ENCODE measurements at regions not wholly inside any gene's neighbourhood (a gene's known extent, or its start where the extent isn't known, plus 50 kb on each side); places are given as distances from the start of the nearest gene placed in this dataset.

GRCh38 chr6:139496654-139497344, 122.4 kb upstream of the CITED2 start:
- intact Hi-C loops (cut with DNase I), result no loop called here
- Histone ChIP-seq H3K4me1 (replicated peaks in 1 of 2) (no peaks in the 10 kb centered on the region), H3K4me3 (no peak overlapping the region), H3K27ac (no peak overlapping the region), H3K36me3 (replicated peaks in 1 of 2) (no peaks in the 10 kb centered on the region), H3K9me3 (replicated peaks in 1 of 3) (no peaks in the 10 kb centered on the region), H3K27me3 (no peaks in the 10 kb centered on the region)
- no peak for DNase-seq
- TF ChIP-seq POLR2A (IDR thresholded peaks at IDR 0.05) (no peak), CTCF (IDR thresholded peaks at IDR 0.05) (no peak)
- 79 to 89% (median 87%) methylated on average over 3 of the region's 3 CpGs for WGBS, 4 donors

- WGBS, 4 donors, result 88 to 95% (median 93%) methylated on average over 9 of the region's 9 CpGs
- TF ChIP-seq POLR2A (IDR thresholded peaks at IDR 0.05) (no peak), CTCF (IDR thresholded peaks at IDR 0.05) (no peak)
- intact Hi-C loops (cut with DNase I), result no loop called here
- Histone ChIP-seq H3K27me3 (no peaks in the 10 kb centered on the region), H3K9me3 (replicated peaks in 1 of 3) (no peaks in the 10 kb centered on the region), H3K4me3 (no peak overlapping the region), H3K27ac (no peak overlapping the region), H3K36me3 (replicated peaks in 1 of 2) (no peaks in the 10 kb centered on the region), H3K4me1 (replicated peaks in 1 of 2) (no peaks in the 10 kb centered on the region)
- no peak for DNase-seq
Measured at GRCh38 chr6:139494376-139494990, 120.0 kb upstream of the CITED2 start.

- intact Hi-C loops (cut with DNase I), result no loop called here
- no peak overlapping the region for H3K4me3 ChIP-seq
- no peaks in the 10 kb centered on the region for H3K36me3 ChIP-seq (replicated peaks in 1 of 2)
- no peak overlapping the region for H3K27ac ChIP-seq
- H3K4me1 ChIP-seq (replicated peaks in 1 of 2), result peaks cover 0 to 5% of the 10 kb centered on the region in 2 donors
- WGBS, 4 donors, result 43 to 72% (median 60%) methylated on average over 4 of the region's 4 CpGs
- DNase-seq, result peak in 2 of 7 donors; percentile 17 to 28
- TF ChIP-seq CTCF (IDR thresholded peaks at IDR 0.05), result no peak
- no peak for TF ChIP-seq POLR2A (IDR thresholded peaks at IDR 0.05)
- H3K9me3 ChIP-seq (replicated peaks in 1 of 3), result no peaks in the 10 kb centered on the region
- H3K27me3 ChIP-seq, result no peaks in the 10 kb centered on the region
Measured at GRCh38 chr6:139490482-139490881, 116.0 kb upstream of the CITED2 start.

- intact Hi-C loops (cut with DNase I), result no loop called here
- Histone ChIP-seq H3K4me3 (no peak overlapping the region), H3K27ac (no peak overlapping the region), H3K9me3 (replicated peaks in 1 of 3) (no peaks in the 10 kb centered on the region), H3K36me3 (replicated peaks in 1 of 2) (no peaks in the 10 kb centered on the region), H3K27me3 (no peaks in the 10 kb centered on the region), H3K4me1 (replicated peaks in 1 of 2) (peaks cover 0 to 5% of the 10 kb centered on the region in 2 donors)
- no peak for TF ChIP-seq POLR2A (IDR thresholded peaks at IDR 0.05)
- no peak for DNase-seq
Measured at GRCh38 chr6:139486476-139486799, 112.0 kb upstream of the CITED2 start.
